Duodenal mucosa (tissue), 2 donors: ENCODE measurements at regions not wholly inside any gene's neighbourhood (a gene's known extent, or its start where the extent isn't known, plus 50 kb on each side); places are given as distances from the start of the nearest gene placed in this dataset.

ENCODE experiments used
- H3K27ac ChIP-seq: one replicate; pipeline ENCODE4 v1.7.0; 2013; ENCODE audit warnings: low read depth, low read length
- H3K27me3 ChIP-seq, 2 donors: one replicate each; pipeline ENCODE4 v1.7.0; 2013; ENCODE audit warnings: low read length in 2 of 2, control low read depth in 1 of 2; ENCODE audit not compliant: insufficient read depth in 2 of 2, control insufficient read depth in 1 of 2
- H3K36me3 ChIP-seq, 2 donors: one replicate each; pipeline ENCODE4 v1.7.0; 2013; ENCODE audit warnings: low read length in 2 of 2, control low read depth in 1 of 2; ENCODE audit not compliant: insufficient read depth in 2 of 2, control insufficient read depth in 1 of 2
- H3K4me1 ChIP-seq, 2 donors: one replicate each; pipeline ENCODE4 v1.7.0; 2013; ENCODE audit warnings: low read length in 2 of 2, control low read depth in 1 of 2; ENCODE audit not compliant: insufficient read depth in 2 of 2, control insufficient read depth in 1 of 2
- H3K4me3 ChIP-seq, 2 donors: one replicate each; pipeline ENCODE4 v1.7.0; 2013; ENCODE audit warnings: low read length in 2 of 2, low read depth in 1 of 2
- H3K9ac ChIP-seq, 2 donors: one replicate each; pipeline ENCODE4 v1.7.0; 2013; ENCODE audit warnings: low read length in 2 of 2, low read depth in 1 of 2
- H3K9me3 ChIP-seq, 2 donors: one replicate each; pipeline ENCODE4 v1.7.0; 2013; ENCODE audit warnings: low read length in 2 of 2, control low read depth in 1 of 2; ENCODE audit not compliant: control insufficient read depth in 1 of 2

GRCh38 chr5:167639273-167639672 lies 652.2 kb upstream of the WWC1 start:
- H3K27me3 ChIP-seq, result no peaks in the 10 kb centered on the region
- H3K9ac ChIP-seq, result no peak overlapping the region
- H3K27ac ChIP-seq, result no peak overlapping the region
- no peaks in the 10 kb centered on the region for H3K36me3 ChIP-seq
- H3K4me3 ChIP-seq, result no peak overlapping the region
- no peaks in the 10 kb centered on the region for H3K4me1 ChIP-seq
- H3K9me3 ChIP-seq, result no peaks in the 10 kb centered on the region

GRCh38 chr5:167639766-167640165 lies 651.7 kb upstream of the WWC1 start:
- H3K36me3 ChIP-seq, result no peaks in the 10 kb centered on the region
- no peak overlapping the region for H3K9ac ChIP-seq
- no peaks in the 10 kb centered on the region for H3K4me1 ChIP-seq
- H3K27ac ChIP-seq, result no peak overlapping the region
- H3K27me3 ChIP-seq, result no peaks in the 10 kb centered on the region
- H3K4me3 ChIP-seq, result no peak overlapping the region
- H3K9me3 ChIP-seq, result no peaks in the 10 kb centered on the region

GRCh38 chr5:167642181-167642580 lies 649.3 kb upstream of the WWC1 start:
- no peaks in the 10 kb centered on the region for H3K36me3 ChIP-seq
- H3K9ac ChIP-seq, result no peak overlapping the region
- no peak overlapping the region for H3K4me3 ChIP-seq
- no peaks in the 10 kb centered on the region for H3K4me1 ChIP-seq
- no peaks in the 10 kb centered on the region for H3K9me3 ChIP-seq
- H3K27ac ChIP-seq, result no peak overlapping the region
- no peaks in the 10 kb centered on the region for H3K27me3 ChIP-seq

GRCh38 chr5:167642779-167643517 lies 648.5 kb upstream of the WWC1 start:
- H3K4me1 ChIP-seq, result no peaks in the 10 kb centered on the region
- H3K27ac ChIP-seq, result no peak overlapping the region
- no peaks in the 10 kb centered on the region for H3K36me3 ChIP-seq
- H3K4me3 ChIP-seq, result no peak overlapping the region
- no peaks in the 10 kb centered on the region for H3K27me3 ChIP-seq
- no peak overlapping the region for H3K9ac ChIP-seq
- H3K9me3 ChIP-seq, result no peaks in the 10 kb centered on the region

GRCh38 chr5:167643631-167644280 lies 647.7 kb upstream of the WWC1 start:
- no peak overlapping the region for H3K9ac ChIP-seq
- H3K36me3 ChIP-seq, result no peaks in the 10 kb centered on the region
- no peaks in the 10 kb centered on the region for H3K9me3 ChIP-seq
- no peaks in the 10 kb centered on the region for H3K4me1 ChIP-seq
- no peak overlapping the region for H3K4me3 ChIP-seq
- H3K27ac ChIP-seq, result no peak overlapping the region
- H3K27me3 ChIP-seq, result no peaks in the 10 kb centered on the region

GRCh38 chr5:167644619-167645018 lies 646.8 kb upstream of the WWC1 start:
- H3K9ac ChIP-seq, result no peak overlapping the region
- H3K9me3 ChIP-seq, result no peaks in the 10 kb centered on the region
- no peak overlapping the region for H3K4me3 ChIP-seq
- H3K27me3 ChIP-seq, result no peaks in the 10 kb centered on the region
- H3K27ac ChIP-seq, result no peak overlapping the region
- H3K36me3 ChIP-seq, result no peaks in the 10 kb centered on the region
- H3K4me1 ChIP-seq, result no peaks in the 10 kb centered on the region

- Histone ChIP-seq H3K4me1 (no peaks in the 10 kb centered on the region), H3K27me3 (no peaks in the 10 kb centered on the region), H3K27ac (no peak overlapping the region), H3K9ac (no peak overlapping the region), H3K9me3 (no peaks in the 10 kb centered on the region), H3K4me3 (no peak overlapping the region), H3K36me3 (no peaks in the 10 kb centered on the region)
Observed at GRCh38 chr5:167649471-167649870, 642.0 kb upstream of the WWC1 start.

GRCh38 chr5:167652690-167653089 lies 638.8 kb upstream of the WWC1 start:
- no peaks in the 10 kb centered on the region for H3K9me3 ChIP-seq
- H3K36me3 ChIP-seq, result no peaks in the 10 kb centered on the region
- H3K27ac ChIP-seq, result no peak overlapping the region
- no peak overlapping the region for H3K4me3 ChIP-seq
- H3K4me1 ChIP-seq, result no peaks in the 10 kb centered on the region
- H3K27me3 ChIP-seq, result no peaks in the 10 kb centered on the region
- H3K9ac ChIP-seq, result no peak overlapping the region

- no peak overlapping the region for H3K27ac ChIP-seq
- no peaks in the 10 kb centered on the region for H3K4me1 ChIP-seq
- no peaks in the 10 kb centered on the region for H3K27me3 ChIP-seq
- no peak overlapping the region for H3K4me3 ChIP-seq
- no peaks in the 10 kb centered on the region for H3K36me3 ChIP-seq
- H3K9ac ChIP-seq, result no peak overlapping the region
- no peaks in the 10 kb centered on the region for H3K9me3 ChIP-seq
Observed at GRCh38 chr5:167653645-167654106, 637.8 kb upstream of the WWC1 start.

- no peaks in the 10 kb centered on the region for H3K4me1 ChIP-seq
- no peak overlapping the region for H3K4me3 ChIP-seq
- no peaks in the 10 kb centered on the region for H3K27me3 ChIP-seq
- no peak overlapping the region for H3K9ac ChIP-seq
- H3K9me3 ChIP-seq, result no peaks in the 10 kb centered on the region
- H3K36me3 ChIP-seq, result no peaks in the 10 kb centered on the region
- H3K27ac ChIP-seq, result no peak overlapping the region
Observed at GRCh38 chr5:167657016-167657415, 634.4 kb upstream of the WWC1 start.
